Panc1 (cell line): ENCODE measurements at regions not wholly inside any gene's neighbourhood (a gene's known extent, or its start where the extent isn't known, plus 50 kb on each side); places are given as distances from the start of the nearest gene placed in this dataset.

Experiments
- ATAC-seq: fragments of 200-7000 bp; cut with Tn5 transposase; 2 replicates; pipeline ENCODE4 v1.9.1; 2020; ENCODE audit warnings: mild to moderate bottlenecking, moderate library complexity
- BruUV-seq: library from RNA; stranded (reverse); fragments of 400-500 nt; replicated peaks from 2 replicates; lab custom pipeline; 2021; lab: Mats Ljungman, UMichigan
- CTCF ChIA-PET: fragments of 300-600 bp; sonication (Branson Sonifier 250); formaldehyde crosslinking; loops from one replicate; lab custom pipeline; 2022; ENCODE audit warnings: antibody characterized with exemption; lab: Charles Lee
- POLR2A ChIA-PET: fragments of 300-600 bp; sonication (Branson Sonifier 250); formaldehyde crosslinking; loops from one replicate; lab custom pipeline; 2022; ENCODE audit warnings: antibody characterized with exemption; lab: Charles Lee
- DNase-seq: peaks from one replicate; pipeline ENCODE4 v3.0.0-alpha.2; 2010; ENCODE audit warnings: low read depth, low spot score
- H3K27ac ChIP-seq: 2 replicates; pipeline ENCODE4 v1.5.1; 2011; ENCODE audit warnings: mild to moderate bottlenecking, low read length, inconsistent platforms
- H3K27me3 ChIP-seq: fragments of 200-500 bp; sonication (Bioruptor generic); 2 replicates; pipeline ENCODE4 v1.6.0; 2014; ENCODE audit warnings: low read length, inconsistent platforms; ENCODE audit not compliant: control insufficient read depth, insufficient read depth
- H3K36me3 ChIP-seq: fragments of 200-500 bp; sonication (Bioruptor generic); 2 replicates; pipeline ENCODE4 v1.5.1; 2014; ENCODE audit warnings: inconsistent platforms, mild to moderate bottlenecking, low read length, moderate library complexity; ENCODE audit not compliant: control insufficient read depth, insufficient read depth
- H3K4me1 ChIP-seq: 2 replicates; pipeline ENCODE4 v1.5.1; 2011; ENCODE audit warnings: inconsistent platforms, mild to moderate bottlenecking, low read length, moderate library complexity; ENCODE audit not compliant: control insufficient read depth, insufficient read depth
- H3K4me3 ChIP-seq, 2 experiments: 2 replicates each; pipeline ENCODE4 v1.5.1; 2011 to 2012; ENCODE audit warnings: low read depth in 2 of 2, low read length in 2 of 2, mild to moderate bottlenecking in 2 of 2, inconsistent platforms in 1 of 2, moderate library complexity in 1 of 2
- H3K9me3 ChIP-seq: fragments of 200-500 bp; sonication (Bioruptor generic); 2 replicates; pipeline ENCODE4 v1.5.1; 2014; ENCODE audit warnings: low read depth, mild to moderate bottlenecking, inconsistent platforms, low read length, moderate library complexity; ENCODE audit not compliant: control insufficient read depth, insufficient read depth
- POLR2AphosphoS5 ChIP-seq: IDR thresholded peaks from 2 replicates; pipeline ENCODE4 v1.6.1; 2012; ENCODE audit warnings: mild to moderate bottlenecking, low read depth, low read length, moderate library complexity
- SIN3A ChIP-seq: IDR thresholded peaks from 2 replicates; pipeline ENCODE4 v1.6.1; 2012; ENCODE audit warnings: low read depth, mild to moderate bottlenecking, low read length, moderate library complexity, borderline replicate concordance; ENCODE audit not compliant: insufficient read depth
- TCF7L2 ChIP-seq: IDR thresholded peaks from 2 replicates; pipeline ENCODE4 v1.6.1; 2011; ENCODE audit warnings: mild to moderate bottlenecking, low read depth, low read length, inconsistent platforms
- in situ Hi-C: cut with HindIII; loops from 2 replicates; pipeline ENCODE4 v1.10.0; 2016; ENCODE audit warnings: low sequenced_read_pairs, low pct_unique_long_range_greater_than_20kb
- intact Hi-C: fragments of 100-400 bp; cut with micrococcal nuclease; formaldehyde crosslinking; loops from one replicate; pipeline ENCODE4 v1.10.0; 2022; ENCODE audit not compliant: unreplicated experiment
- TF ChIP-seq, protein P1 (sequence below): fragments of 450-650 bp; IDR thresholded peaks from 2 replicates; pipeline ENCODE4 v1.5.1; 2017; ENCODE audit warnings: mild to moderate bottlenecking
- TF ChIP-seq, protein P2 (sequence below), 2 experiments: IDR thresholded peaks; 2 replicates each; pipeline ENCODE4 v1.6.1; 2011 to 2012; ENCODE audit warnings: low read depth in 2 of 2, control low read depth in 1 of 2, low read length in 1 of 2, mild to moderate bottlenecking in 1 of 2, moderate library complexity in 1 of 2; ENCODE audit not compliant: insufficient read depth in 1 of 2

DNA sequence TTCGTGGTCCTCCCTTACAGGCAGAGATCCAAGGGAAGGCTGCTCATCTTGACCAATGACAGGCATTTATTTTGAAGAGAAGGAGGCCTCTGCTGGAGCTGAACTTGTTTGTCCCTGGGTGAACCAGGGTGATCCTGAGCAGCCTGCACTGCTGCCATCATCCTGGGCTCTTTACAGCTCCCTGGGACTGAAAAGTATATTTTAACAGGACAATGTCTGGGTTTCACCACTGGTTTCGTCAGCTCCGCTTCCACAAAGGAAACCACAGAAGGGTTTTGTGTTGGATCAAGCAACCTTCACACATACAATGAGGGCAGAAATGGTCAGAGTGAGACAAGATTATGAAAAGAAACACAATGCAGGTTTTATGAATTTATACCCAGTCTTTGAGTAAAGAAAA, 400.7 kb upstream of the TPM1 start:
- Histone ChIP-seq H3K36me3 (no peaks in the 10 kb centered on the region), H3K27me3 (no peaks in the 10 kb centered on the region), H3K4me1 (no peaks in the 10 kb centered on the region), H3K27ac (no peak overlapping the region), H3K4me3 (no peak overlapping the region), H3K9me3 (no peaks in the 10 kb centered on the region)
- in situ Hi-C loops (no loop called here), intact Hi-C loops (no loop called here)
- TF ChIP-seq, protein P1, sequence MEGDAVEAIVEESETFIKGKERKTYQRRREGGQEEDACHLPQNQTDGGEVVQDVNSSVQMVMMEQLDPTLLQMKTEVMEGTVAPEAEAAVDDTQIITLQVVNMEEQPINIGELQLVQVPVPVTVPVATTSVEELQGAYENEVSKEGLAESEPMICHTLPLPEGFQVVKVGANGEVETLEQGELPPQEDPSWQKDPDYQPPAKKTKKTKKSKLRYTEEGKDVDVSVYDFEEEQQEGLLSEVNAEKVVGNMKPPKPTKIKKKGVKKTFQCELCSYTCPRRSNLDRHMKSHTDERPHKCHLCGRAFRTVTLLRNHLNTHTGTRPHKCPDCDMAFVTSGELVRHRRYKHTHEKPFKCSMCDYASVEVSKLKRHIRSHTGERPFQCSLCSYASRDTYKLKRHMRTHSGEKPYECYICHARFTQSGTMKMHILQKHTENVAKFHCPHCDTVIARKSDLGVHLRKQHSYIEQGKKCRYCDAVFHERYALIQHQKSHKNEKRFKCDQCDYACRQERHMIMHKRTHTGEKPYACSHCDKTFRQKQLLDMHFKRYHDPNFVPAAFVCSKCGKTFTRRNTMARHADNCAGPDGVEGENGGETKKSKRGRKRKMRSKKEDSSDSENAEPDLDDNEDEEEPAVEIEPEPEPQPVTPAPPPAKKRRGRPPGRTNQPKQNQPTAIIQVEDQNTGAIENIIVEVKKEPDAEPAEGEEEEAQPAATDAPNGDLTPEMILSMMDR = no peak
- TF ChIP-seq TCF7L2 (no peak), POLR2AphosphoS5 (no peak), SIN3A (no peak)
- TF ChIP-seq, protein P2, sequence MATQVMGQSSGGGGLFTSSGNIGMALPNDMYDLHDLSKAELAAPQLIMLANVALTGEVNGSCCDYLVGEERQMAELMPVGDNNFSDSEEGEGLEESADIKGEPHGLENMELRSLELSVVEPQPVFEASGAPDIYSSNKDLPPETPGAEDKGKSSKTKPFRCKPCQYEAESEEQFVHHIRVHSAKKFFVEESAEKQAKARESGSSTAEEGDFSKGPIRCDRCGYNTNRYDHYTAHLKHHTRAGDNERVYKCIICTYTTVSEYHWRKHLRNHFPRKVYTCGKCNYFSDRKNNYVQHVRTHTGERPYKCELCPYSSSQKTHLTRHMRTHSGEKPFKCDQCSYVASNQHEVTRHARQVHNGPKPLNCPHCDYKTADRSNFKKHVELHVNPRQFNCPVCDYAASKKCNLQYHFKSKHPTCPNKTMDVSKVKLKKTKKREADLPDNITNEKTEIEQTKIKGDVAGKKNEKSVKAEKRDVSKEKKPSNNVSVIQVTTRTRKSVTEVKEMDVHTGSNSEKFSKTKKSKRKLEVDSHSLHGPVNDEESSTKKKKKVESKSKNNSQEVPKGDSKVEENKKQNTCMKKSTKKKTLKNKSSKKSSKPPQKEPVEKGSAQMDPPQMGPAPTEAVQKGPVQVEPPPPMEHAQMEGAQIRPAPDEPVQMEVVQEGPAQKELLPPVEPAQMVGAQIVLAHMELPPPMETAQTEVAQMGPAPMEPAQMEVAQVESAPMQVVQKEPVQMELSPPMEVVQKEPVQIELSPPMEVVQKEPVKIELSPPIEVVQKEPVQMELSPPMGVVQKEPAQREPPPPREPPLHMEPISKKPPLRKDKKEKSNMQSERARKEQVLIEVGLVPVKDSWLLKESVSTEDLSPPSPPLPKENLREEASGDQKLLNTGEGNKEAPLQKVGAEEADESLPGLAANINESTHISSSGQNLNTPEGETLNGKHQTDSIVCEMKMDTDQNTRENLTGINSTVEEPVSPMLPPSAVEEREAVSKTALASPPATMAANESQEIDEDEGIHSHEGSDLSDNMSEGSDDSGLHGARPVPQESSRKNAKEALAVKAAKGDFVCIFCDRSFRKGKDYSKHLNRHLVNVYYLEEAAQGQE (IDR thresholded peaks at IDR 0.05; ENCODE audit: insufficient read depth in 1 of 2, low read depth in 2 of 2, low read length in 1 of 2) = no peak
- ATAC-seq (no peak), DNase-seq (no peak)
- BruUV-seq = no TSS peak
- POLR2A ChIA-PET = no interaction called here
- CTCF ChIA-PET = no interaction called here

GRCh38 chr15:62643572-62643971, 399.0 kb upstream of the TPM1 start:
- Histone ChIP-seq H3K36me3 (no peaks in the 10 kb centered on the region), H3K27ac (no peak overlapping the region), H3K4me1 (no peaks in the 10 kb centered on the region), H3K9me3 (no peaks in the 10 kb centered on the region), H3K4me3 (no peak overlapping the region), H3K27me3 (no peaks in the 10 kb centered on the region)
- in situ Hi-C loops (no loop called here), intact Hi-C loops (no loop called here)
- BruUV-seq = no TSS peak
- DNase-seq = no peak
- ATAC-seq = no peak
- POLR2A ChIA-PET = interaction anchor here (0.6 kb wide), 1 partner anchor 99 kb away, joined by 3 read pairs; no protein-coding TSS in a partner anchor
- no peak for TF ChIP-seq TCF7L2
- TF ChIP-seq SIN3A = no peak
- CTCF ChIA-PET = no interaction called here

DNA sequence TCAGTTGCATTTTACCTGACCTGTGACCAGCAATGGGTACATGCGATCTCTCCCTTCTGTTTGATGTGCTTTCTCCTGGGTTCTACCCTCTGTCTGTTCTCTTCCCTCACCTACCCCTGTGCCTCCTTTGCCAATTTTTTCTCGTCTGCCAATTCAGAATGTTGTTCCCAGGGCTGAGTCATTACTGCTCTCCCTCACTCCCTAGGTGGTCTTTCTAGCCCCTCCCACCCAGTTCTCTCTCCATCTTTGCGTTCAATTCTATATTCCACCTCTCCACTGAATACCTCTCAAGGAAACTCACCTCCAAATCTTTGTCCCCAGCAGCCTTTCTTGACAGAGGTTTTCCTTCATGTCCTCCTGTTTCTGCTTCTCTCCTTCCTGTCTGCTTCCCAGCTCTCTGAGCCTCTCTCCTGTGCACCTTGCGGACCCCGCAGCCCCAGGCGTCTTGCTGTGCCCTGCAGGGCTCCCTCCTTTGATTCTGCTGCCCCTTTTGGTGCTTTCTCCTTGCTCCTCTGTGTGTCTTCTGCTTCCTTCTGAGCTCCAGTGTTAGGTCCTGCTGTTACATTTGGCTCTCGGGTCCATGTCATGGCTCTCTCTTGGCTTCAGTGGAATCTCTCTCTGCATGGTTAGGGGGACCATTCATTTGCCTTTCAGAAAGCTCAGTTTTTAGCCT, 398.2 kb upstream of the TPM1 start:
- ChIA-PET POLR2A (interaction anchor here (0.6 kb wide), 1 partner anchor 98 kb away, joined by 3 read pairs; no protein-coding TSS in a partner anchor), CTCF (no interaction called here)
- Histone ChIP-seq H3K36me3 (no peaks in the 10 kb centered on the region), H3K27ac (no peak overlapping the region), H3K4me3 (no peak overlapping the region), H3K4me1 (no peaks in the 10 kb centered on the region), H3K27me3 (no peaks in the 10 kb centered on the region), H3K9me3 (no peaks in the 10 kb centered on the region)
- in situ Hi-C loops = no loop called here
- ATAC-seq (no peak), DNase-seq (no peak)
- intact Hi-C loops = no loop called here
- no TSS peak for BruUV-seq
- TF ChIP-seq, protein P2 (IDR thresholded peaks at IDR 0.05; ENCODE audit: insufficient read depth in 1 of 2, low read depth in 2 of 2, low read length in 1 of 2) = no peak
- TF ChIP-seq, protein P1 = no peak
- no peak for TF ChIP-seq SIN3A
- no peak for TF ChIP-seq TCF7L2
- TF ChIP-seq POLR2AphosphoS5 = no peak
